ENCODE measurements at regions not wholly inside any gene's neighbourhood (a gene's known extent, or its start where the extent isn't known, plus 50 kb on each side); places are given as distances from the start of the nearest gene placed in this dataset.

- TF ChIP-seq ZFX (IDR thresholded peaks at IDR 0.05) (no peak), POLR2A (IDR thresholded peaks at IDR 0.05; ENCODE audit: borderline replicate concordance, extremely low read depth, insufficient read depth, insufficient read length) (no peak), CTCF (IDR thresholded peaks at IDR 0.05 in 2 of 3, conservative IDR thresholded peaks at IDR 0.05 in 1 of 3; ENCODE audit: borderline replicate concordance in 1 of 3, insufficient read depth in 1 of 3, low read depth in 2 of 3, low read length in 2 of 3) (no peak), MAX (IDR thresholded peaks at IDR 0.05) (no peak), POLR2AphosphoS5 (IDR thresholded peaks at IDR 0.05; ENCODE audit: low read depth, low read length) (no peak), YY1 (IDR thresholded peaks at IDR 0.05; ENCODE audit: extremely low read depth, insufficient replicate concordance, low read depth, low read length) (no peak), REST (IDR thresholded peaks at IDR 0.05; ENCODE audit: low read depth) (no peak), ATF3 (IDR thresholded peaks at IDR 0.05) (no peak), TCF7L2 (IDR thresholded peaks at IDR 0.05; ENCODE audit: borderline replicate concordance, extremely low read depth, insufficient read depth, insufficient read length) (no peak), EGR1 (IDR thresholded peaks at IDR 0.05; ENCODE audit: low read depth) (no peak), RAD21 (IDR thresholded peaks at IDR 0.05; ENCODE audit: low read depth) (no peak), CEBPB (IDR thresholded peaks at IDR 0.05; ENCODE audit: low read depth) (no peak)
Observed at GRCh38 chr13:72590091-72590740, 137.2 kb downstream of the MZT1 start.
